ENCODE measurements at regions not wholly inside any gene's neighbourhood (a gene's known extent, or its start where the extent isn't known, plus 50 kb on each side); places are given as distances from the start of the nearest gene placed in this dataset.

DNA sequence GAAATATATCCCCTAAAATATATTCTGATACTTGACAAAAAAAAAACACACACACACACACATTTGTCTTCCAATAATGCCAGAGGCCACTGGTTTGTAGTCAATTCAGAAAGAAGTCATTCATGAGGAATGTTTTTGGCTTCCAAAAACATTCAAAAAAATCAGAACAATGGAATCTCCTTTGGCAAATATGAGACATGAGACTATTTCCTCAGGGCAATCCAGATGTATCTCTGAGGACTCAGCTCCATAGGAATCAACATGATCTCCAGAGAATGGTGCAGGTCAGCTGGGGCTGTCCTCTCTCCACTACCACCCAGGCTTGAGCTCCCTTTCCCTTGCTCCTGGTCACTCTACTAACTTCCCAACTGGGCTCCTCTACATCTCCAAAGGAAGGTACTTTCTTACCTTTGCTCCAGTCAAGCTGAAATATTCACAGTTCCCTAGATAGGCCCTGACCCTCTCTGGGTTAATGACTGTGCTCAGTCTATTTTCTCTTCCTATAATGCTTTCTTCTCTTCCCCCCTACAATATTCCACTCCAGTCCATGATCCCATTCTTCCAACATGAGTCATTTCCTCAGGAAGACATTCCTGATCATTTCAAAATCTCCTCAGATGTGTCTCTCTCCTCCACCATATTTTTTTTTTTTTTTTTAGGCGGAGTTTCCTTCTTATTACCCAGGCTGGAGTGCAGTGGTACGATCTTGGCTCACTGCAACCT lies 145.3 kb downstream of the C1D start:
- no peak for DNase-seq (ENCODE audit: low spot score)

DNA sequence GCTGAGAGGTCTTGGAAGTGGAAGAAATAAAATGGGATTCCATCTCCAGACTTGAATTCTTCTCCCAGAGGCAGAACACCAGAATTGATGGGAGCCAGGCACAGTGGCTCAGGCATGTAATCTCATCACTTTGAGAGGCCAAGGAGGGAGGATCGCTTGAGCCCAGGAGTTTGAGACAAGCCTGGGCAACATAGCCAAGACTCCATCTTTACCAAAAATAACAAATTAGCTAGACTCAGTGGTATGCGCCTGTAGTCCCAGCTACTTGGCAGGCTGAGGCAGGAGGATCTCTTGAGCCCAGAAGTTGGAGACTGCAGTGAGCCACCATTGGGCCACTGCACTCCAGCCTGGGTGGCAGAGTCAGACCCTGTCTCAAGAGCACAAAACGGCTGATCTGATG lies 144.3 kb downstream of the C1D start:
- DNase-seq (ENCODE audit: low spot score), result no peak

- DNase-seq (ENCODE audit: low spot score), result no peak
Measured at GRCh38 chr2:67919490-67919889, 143.3 kb downstream of the C1D start.

DNA sequence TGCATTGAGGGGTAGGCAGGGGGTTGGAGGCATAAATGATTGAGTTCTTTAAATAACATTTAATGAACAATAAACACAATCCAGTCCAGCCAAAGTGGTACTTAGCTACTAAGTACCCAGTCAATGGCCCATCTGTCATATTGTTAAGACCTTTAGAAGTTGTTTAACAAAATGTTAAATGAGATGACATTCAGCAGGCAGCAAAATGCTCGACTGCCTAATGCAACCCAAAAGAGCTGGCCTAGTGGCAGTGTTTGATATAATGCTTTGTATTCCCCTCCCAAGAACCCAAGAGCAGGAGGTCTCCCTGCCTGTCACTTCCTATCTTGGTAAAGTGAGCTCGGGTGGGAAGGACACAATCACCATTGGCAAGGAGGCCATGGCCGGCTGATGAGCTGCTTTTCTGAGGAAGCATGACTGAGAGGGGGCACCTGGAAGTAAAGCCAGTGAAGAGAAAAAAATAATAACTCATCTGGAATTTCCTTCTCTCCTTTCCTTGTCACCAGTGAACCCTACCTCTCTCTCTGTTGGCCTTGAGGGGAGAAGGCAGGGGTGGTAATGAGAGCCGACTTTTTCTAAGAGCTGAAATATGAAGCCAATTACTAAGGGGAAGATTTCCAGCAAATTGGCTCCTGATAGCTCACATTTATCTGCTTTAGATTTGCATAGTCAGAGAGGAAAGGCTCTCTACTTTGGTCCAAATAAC lies 140.6 kb downstream of the C1D start:
- DNase-seq (ENCODE audit: low spot score), result no peak

DNA sequence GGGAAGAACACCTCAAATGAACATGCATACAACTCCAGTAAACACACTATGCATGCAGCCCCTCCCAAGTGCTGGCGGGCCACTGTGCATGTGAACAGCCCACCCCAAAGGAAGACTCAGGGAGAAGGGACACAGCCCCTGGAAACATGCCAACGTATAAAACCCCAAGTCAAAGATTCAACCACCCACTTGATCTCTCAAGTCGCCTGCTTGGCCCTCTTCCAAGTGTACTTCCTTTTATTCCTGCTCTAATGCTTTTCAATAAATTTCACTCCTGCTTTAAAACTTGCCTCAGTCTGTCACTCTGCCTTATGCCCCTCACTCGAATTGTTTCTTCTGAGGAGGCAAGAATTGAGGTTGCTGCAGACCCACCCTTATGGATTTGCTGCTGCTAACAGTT lies 139.1 kb downstream of the C1D start:
- no peak for DNase-seq (ENCODE audit: low spot score)

DNA sequence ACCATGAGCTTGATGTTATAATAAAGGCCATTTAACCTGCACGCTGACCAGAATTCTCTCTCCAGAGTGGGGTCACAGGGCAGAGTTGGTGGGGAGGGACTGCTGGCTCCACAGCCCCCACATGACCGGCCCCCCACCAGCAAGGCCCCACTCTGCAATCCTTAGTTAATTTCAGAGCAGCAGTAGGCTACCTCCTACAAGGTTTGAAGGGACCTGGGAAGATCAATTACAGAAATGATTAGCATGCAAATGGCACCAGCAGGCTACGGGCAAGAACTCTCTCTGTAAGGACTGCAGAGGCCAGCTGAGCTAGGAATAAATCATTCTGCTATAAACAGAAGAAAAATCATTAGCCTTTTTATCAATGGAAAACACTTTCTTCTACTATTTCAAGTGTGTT lies 135.3 kb downstream of the C1D start:
- DNase-seq (ENCODE audit: low spot score), result no peak

DNA sequence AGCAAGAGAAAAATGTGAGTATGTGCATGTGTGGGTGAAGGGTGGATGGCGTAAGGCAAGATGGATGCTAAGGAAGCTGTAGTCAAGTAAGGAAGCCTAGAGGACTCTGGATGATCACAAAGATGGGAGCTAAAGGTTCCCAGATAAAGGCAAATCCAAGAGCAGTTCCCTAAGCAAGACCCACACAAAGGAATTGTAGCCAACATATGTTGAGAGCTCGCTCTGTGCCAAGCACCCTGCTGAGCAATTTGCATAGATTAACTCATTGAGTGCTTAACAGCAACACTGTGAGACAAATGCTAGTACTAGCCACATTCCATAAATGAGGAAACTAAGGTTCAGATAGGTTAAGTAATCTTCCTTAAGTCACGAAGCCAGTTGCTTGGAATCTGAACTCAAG lies 132.6 kb downstream of the C1D start:
- DNase-seq (ENCODE audit: low spot score), result no peak

DNA sequence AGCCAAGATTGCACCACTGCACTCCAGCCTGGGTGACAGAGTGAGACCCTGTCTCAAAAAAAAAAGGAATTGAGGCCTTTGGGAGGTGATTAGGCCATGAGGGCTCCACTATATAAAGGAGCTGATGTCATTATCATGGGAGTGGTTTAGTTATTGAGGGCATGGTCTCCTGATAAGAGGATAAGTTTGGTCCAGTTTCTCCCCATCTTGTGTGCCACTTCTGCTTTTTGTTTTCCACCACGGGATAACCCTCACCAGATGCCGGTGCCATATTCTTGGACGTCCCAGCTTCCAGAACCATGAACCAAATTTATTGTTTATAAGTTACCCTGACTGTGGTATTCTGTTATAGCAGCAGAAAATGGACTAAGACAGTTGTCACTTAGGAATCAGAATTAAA lies 125.8 kb downstream of the C1D start:
- no peak for DNase-seq (ENCODE audit: low spot score)

- no peak for DNase-seq (ENCODE audit: low spot score)
Measured at GRCh38 chr2:67938053-67938452, 124.8 kb downstream of the C1D start.

DNA sequence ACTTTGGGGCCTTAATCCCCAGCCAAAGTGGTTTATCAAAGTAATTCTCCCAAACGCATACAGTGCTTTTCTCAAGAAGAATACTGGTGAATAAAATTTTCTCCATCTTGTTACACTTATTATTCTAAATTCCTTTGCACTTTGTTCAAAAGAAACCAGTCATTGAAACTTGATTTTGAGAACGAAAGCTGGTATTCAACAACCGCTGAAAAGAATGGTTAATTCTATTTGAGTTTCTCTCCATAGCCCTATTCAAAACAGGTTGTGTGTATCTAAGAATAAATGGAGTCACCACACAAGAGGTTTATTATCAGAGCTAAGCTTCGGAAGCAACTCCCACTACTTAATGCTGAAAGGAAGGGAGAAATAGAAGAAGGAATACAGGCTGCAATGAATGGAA lies 117.7 kb downstream of the C1D start:
- no peak for DNase-seq (ENCODE audit: low spot score)

DNA sequence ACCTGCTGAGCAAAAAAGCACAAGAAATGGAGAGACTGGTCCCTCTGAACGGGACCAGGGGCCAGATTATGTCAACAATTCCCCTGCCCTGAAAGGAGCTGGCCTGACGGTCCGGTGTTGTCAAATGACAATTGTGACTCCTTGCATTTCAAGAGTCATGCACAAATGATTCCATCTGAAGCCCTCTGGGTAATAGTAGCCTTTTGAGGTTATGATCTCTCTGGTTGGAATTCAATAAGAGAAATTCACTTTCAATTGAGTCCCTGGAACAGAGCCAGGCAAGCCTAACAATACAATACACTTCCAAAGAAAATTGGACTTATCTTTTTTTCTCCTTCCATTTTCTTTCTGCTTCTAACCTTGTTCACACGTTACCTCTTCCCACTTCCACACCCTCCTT lies 116.9 kb downstream of the C1D start:
- no peak for DNase-seq (ENCODE audit: low spot score)

DNA sequence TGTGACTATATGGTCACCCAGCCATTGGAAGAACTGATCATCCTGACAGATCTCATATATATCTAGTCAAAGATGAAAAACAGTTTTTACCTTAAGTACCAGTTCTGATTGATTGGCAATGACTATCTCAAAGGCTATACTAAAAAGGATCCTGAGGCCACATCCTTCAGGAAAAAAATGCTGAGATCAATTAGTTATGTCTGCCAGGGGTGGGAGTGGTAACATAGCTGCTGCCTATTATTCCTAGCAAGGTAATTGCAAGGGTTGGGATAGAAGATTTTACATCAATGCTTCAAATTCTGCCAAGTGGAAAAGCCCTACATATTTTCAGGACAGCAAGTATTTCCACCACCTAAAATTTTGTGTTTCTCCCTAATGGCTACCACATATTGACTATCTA lies 114.7 kb downstream of the C1D start:
- DNase-seq (ENCODE audit: low spot score), result no peak

GRCh38 chr2:67948506-67948905 lies 114.3 kb downstream of the C1D start:
- no peak for DNase-seq (ENCODE audit: low spot score)

- no peak for DNase-seq (ENCODE audit: low spot score)
Measured at GRCh38 chr2:67950018-67950417, 112.8 kb downstream of the C1D start.

DNA sequence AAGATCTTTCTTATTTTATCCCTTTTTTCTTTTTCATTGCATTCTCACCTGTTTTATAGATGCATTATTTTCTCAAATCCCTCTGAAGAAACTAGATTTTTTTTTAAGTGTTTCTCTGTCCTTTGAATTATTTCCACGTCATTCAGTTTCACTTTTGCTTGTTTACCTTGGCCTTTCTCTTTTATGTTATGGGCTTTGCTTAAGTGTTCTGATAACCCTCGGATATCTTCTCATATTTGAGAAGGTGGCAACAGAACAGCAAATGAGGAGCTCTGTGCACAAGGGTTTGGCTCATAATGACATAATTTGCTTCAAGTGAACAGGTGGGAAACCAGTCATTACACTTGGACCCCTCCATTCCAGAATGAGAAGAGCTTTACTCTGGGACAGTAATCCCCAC lies 111.9 kb downstream of the C1D start:
- no peak for DNase-seq (ENCODE audit: low spot score)

- DNase-seq (ENCODE audit: low spot score), result no peak
Measured at GRCh38 chr2:67952066-67952465, 110.7 kb downstream of the C1D start.

GRCh38 chr2:67954093-67954748 lies 108.6 kb downstream of the C1D start:
- DNase-seq (ENCODE audit: low spot score), result no peak

DNA sequence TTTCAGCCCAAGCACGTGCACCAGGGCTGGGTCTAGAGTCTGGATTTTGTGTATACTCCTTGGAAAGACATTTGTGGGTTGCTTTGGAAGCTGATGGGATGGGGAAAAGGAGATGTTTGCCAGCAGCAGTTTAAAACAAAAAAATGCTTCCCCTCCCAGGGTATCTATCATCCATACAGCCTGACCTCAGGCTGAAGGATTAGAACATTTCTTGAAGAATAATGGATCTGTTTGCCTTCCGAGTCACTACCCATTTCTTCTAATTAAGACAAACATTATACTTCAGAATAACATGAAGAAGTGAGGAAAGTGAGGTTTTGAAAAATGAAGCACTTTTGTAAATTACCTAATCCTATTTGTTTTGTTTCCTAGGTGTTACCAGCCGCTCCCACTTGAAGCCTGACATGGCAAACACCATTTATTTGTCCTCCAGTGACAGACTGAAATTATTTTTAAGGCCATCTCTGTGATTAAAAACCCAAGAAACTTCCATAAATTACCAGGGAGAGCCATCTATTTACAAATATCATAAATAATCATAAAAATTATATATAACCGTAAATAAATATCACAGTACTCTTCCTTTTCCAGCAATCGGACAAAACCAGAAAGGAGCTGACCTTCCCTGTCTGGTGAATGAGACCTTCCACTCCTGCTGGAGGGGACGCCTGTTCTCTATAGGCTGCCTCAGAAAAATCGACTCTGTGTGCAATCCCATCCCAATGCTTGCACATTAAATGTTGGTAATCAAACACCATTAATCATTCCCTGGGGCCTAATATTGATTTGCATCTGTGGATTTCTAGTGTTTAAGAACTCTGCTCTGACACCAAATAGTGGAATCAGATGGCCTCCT lies 106.8 kb downstream of the C1D start:
- no peak for DNase-seq (ENCODE audit: low spot score)

- no peak for DNase-seq (ENCODE audit: low spot score)
Measured at GRCh38 chr2:67965246-67965645, 97.6 kb downstream of the C1D start.

DNA sequence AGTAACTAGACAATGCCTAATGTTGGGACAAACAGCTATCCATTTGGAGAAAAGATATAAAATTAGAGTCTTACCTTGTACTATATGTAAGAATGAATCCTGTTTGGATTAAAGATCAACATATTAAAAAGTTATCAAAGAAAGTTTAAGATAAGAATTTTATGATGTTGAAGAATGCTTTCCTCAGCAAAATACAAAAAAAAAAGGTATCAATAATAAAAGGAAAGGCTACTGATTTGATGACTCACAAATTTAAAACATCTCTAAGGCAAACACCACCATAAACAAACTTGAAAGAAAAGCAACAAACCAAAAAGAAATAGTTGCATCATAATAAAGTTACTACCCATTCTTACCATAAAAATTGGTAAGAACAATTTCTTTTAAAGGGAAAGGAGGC lies 92.7 kb downstream of the C1D start:
- no peak for DNase-seq (ENCODE audit: low spot score)

DNA sequence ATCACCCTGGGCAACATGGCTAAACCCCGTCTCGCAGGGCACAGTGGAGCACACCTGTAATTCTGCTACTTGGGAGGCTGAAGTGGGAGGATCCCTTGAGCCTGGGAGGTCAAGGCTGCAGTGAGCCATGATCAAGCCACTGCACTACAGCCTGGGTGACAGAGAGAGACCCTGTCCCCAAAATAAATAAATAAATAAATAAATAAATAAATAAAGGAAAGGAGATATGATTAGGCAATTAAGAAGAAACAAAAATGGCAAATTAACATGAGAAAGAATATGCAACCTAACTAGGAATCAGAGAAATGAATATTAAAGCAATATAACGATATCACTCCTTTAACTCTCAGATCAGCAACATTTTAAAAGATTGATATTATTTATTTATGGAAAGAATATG lies 92.3 kb downstream of the C1D start:
- DNase-seq (ENCODE audit: low spot score), result no peak

Data from CD4-positive, alpha-beta T cell treated with Interleukin-2 at 100 ng/mL for 4 hours (primary cell).